GM18511 (cell line): ENCODE measurements at regions not wholly inside any gene's neighbourhood (a gene's known extent, or its start where the extent isn't known, plus 50 kb on each side); places are given as distances from the start of the nearest gene placed in this dataset.
"Not testable (repeated sequence)": the region's sequence is repeated elsewhere in the genome, so short reads cannot be mapped to it uniquely, and the experiment has no call there.

Source experiments
- ATAC-seq: cut with Tn5 transposase; IDR thresholded peaks from one replicate; pipeline ENCODE4 v1.9.1; 2021; ENCODE audit warnings: mild to moderate bottlenecking, moderate library complexity; ENCODE audit not compliant: unreplicated experiment

DNA sequence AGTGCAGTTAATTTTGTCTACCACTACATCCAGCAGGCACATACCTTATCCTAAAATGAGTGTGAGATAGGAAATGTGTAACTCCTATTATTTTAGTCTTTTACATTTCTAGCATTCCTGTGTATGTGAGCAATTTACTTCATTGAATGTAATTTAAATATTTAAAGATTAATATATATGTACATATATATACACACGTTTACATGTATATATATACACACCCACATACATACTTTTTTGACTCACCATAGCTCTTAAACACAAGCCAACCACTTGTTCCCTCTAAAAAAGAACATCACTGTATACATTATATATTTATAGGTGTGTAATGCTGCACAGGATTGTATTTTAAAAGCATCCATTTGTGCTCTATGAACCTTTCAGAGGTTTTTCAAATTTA is 425.6 kb upstream of the NECTIN3 start:
- ATAC-seq, result no peak

DNA sequence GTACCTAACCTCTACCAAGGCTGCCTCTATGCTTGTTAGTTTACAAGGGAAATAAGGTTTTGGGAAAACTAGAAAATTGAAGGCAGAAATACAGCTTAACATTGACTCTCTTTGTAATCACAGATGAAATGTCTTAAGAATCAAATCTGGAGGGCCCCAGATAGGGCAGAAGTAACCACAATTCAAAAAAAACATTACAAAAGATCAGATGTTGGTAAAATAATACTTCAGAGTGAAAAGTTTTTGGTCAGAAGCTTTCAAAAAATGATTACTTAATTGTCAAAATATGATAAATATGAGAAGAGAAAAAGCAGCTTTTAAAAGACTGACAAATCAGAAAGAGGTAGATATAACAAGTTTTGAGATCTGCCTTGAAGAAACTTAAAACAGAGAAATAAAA is 425.1 kb upstream of the NECTIN3 start:
- no peak for ATAC-seq

- no peak for ATAC-seq
Measured at GRCh38 chr3:110647586-110647985, 424.0 kb upstream of the NECTIN3 start.

- ATAC-seq, result no peak
Measured at GRCh38 chr3:110650741-110651140, 420.9 kb upstream of the NECTIN3 start.

- ATAC-seq, result no peak
Measured at GRCh38 chr3:110654843-110655502, 416.6 kb upstream of the NECTIN3 start.

DNA sequence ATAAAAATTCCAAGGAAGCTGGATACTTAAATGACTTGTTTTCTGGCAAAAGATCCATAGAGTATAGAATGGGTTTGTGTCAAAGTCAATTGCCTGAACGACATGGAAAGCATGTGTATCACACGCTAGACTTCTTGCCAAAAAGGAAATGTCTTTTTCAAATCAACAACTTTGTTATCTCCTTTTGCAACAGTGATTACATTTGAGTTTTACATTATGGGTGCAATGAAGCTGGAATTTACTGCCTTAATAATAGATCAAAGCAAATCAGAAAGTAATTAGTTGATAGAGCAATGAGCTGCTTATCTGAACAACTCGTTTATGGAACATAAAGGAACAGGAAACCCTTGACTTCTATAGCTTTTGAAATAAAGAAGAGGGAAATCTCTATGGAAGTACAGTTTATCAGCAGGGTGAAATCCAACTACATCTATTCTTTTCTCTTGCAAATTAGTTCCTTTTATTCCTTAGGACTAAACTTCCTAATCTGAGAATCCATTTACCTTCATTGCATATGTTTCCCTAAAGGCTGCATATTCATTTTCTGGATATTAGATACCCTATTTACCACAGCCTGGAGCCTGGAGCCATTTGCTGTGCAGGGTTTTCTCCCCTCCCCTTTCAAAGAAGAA is 415.1 kb upstream of the NECTIN3 start:
- no peak for ATAC-seq

- no peak for ATAC-seq
Measured at GRCh38 chr3:110664148-110664547, 407.5 kb upstream of the NECTIN3 start.

DNA sequence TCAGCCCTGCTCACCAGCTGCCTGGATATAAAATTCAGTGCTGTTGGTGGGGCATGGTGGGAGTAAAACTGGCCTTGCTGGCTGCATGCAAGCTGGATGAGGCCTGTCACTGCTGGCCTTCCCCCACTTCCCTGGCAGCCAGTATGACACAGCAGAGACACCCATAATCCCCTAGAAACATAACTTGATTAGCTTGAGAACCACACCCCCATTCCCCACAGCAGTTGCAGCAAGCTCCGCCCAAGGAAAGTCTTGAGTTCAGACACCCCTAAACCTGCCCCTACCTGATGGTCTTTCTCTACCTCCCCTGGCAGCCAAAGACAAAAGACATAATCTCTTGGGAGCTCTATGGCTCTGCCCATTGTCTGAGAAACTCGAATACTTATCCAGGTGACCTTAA is 405.1 kb upstream of the NECTIN3 start:
- ATAC-seq, result no peak

- ATAC-seq, result no peak
Measured at GRCh38 chr3:110667216-110667615, 404.4 kb upstream of the NECTIN3 start.

DNA sequence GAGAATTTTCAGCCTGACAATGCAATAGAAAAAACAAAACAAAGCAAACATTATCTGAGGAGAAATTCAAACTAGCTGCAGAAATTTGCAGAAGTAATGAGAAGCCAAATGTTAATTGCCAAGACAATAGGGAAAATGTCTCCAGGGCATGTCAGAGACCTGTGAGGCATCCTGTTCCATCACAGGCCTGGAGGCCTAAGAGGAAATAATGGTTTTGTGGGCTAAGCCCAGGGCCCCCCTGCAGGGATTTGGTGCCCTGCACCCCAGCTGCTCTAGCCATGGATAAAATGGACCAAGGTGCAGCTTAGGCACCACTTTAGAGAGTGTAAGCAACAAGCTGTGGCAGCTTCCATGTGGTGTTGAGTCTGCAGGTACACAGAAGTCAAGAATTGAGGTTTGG is 401.2 kb upstream of the NECTIN3 start:
- no peak for ATAC-seq

- ATAC-seq, result no peak
Measured at GRCh38 chr3:110677506-110677905, 394.1 kb upstream of the NECTIN3 start.

DNA sequence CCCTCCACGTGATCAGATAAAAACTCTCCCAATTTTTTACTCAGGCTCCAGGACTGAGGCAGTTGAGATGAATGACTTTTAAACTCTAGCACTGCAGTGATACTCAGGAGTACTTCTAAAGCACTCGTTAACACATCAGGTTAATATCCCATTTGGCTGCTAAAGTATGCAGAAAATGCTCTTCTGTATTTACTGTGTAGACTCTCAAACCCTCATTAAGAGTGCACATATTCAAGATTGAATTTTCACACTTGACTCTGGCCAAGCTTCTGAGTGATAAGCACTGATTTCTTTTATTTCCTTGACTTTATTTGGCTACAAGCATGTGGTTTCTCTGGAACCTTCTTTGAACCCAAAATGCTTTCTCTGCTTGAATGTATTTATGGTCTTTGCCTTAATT is 392.3 kb upstream of the NECTIN3 start:
- no peak for ATAC-seq

GRCh38 chr3:110680450-110680849 is 391.2 kb upstream of the NECTIN3 start:
- no peak for ATAC-seq

DNA sequence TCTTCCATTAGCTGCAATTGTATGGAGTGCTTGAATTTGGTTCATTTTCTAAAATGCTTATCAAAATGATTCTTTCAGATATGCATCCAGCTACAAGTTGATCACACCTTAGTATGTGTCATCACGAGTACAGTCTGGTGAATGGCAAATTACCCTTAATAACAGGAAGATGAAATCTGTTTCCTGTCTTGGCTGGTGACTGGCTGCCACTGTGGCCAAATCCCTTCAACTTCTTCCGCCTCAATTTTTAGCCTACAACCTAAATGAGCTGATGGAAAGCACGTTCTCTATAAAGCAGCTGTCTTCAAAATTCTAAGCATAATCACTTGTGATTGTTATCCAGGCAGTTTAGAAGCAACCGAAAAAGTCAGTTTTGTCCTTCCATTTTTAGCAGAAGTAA is 387.1 kb upstream of the NECTIN3 start:
- no peak for ATAC-seq

GRCh38 chr3:110685630-110686029 is 386.0 kb upstream of the NECTIN3 start:
- no peak for ATAC-seq

DNA sequence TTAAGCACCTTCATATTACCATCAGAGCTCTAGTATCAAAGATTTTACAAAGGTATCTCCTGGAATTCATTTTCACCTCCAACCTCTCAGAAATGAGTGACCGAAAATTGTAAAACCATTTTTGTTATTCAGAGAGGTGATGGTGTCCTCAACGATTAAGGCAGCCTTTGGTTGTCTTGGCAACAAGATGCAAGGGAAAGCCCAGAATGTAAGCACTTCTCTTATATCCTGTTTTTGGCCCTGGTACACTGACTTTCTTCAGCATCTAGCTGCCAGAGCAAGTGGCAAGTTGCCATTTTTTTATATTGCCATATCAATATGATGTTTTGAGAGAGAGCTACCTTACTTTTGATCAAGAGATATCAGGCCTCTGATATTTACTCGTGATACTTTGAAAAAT is 384.9 kb upstream of the NECTIN3 start:
- ATAC-seq, result no peak

DNA sequence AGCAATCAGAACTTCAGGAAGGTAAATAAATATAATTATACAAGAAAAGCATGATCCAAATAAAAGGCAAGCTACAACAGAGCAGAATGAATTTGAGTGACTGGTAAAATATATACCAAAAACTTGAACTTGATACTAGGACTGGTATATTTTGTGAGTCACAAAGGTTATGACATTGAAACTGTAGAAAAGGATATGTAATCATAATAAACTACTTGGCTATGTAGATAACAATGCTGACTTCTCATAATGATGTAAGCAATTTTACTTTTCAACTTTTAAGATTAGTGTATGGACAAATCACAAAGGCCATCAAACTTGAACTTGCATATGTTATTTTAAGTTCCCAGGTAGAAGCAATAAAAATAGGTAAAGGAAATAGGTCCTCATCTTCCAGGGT is 384.5 kb upstream of the NECTIN3 start:
- no peak for ATAC-seq

DNA sequence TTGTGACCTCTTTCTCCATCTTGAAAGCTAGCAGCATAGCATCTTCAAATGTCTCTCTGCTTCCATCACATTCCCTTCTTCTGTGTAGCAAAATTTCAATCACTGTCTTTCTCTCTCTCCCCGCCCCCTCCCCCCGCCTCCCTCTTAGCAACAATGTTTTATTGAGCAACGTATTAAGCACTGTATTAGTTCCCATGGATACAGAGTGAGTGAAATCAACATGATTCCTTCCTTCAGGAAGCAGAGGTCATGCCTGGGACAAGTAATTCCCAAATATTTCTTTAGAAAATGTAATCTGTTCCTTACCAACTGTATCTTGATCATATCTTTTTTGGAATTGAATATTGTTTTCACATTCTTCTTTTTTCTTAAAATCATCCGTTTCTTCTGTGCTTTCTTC is 373.7 kb upstream of the NECTIN3 start:
- no peak for ATAC-seq

- not testable (repeated sequence) for ATAC-seq
Measured at GRCh38 chr3:110704332-110704731, 367.3 kb upstream of the NECTIN3 start.

- no peak for ATAC-seq
Measured at GRCh38 chr3:110708156-110708555, 363.5 kb upstream of the NECTIN3 start.

DNA sequence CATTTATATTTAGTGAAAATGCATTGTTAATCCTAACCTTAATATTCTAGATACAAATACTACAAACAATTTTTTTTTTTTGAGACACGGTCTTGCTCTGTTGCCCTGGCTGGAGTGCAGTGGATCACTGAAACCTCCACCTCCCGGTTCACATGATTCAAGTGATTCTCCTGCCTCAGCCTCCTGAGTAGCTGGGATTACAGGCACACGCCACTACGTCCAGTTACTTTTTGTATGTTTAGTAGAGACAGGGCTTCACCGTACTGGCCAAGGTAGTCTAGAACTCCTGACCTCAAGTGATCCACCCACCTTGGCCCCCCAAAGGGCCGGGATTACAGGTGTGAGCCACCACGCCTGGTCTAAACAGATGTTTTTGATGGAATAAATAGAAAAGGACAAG is 361.5 kb upstream of the NECTIN3 start:
- ATAC-seq, result no peak

DNA sequence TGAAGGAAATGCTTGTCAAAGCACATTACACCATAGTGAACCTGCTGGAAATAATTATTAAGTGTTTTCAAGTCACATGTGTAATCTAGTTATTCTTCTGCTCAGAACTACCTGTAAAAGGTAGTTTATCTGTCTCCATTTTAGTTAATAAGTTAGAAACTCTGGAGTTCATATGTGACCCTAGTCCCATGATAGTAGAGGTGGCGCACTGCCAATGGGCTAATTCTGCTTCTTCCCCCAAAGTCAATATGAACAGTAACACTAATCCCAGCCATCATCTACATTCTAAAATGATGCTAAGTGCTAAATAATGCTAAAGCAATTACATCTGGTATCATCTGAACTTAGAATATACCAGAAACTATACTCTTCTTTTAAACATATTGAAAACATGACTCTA is 361.0 kb upstream of the NECTIN3 start:
- ATAC-seq, result no peak
